ENCODE measurements at regions not wholly inside any gene's neighbourhood (a gene's known extent, or its start where the extent isn't known, plus 50 kb on each side); places are given as distances from the start of the nearest gene placed in this dataset.

DNA sequence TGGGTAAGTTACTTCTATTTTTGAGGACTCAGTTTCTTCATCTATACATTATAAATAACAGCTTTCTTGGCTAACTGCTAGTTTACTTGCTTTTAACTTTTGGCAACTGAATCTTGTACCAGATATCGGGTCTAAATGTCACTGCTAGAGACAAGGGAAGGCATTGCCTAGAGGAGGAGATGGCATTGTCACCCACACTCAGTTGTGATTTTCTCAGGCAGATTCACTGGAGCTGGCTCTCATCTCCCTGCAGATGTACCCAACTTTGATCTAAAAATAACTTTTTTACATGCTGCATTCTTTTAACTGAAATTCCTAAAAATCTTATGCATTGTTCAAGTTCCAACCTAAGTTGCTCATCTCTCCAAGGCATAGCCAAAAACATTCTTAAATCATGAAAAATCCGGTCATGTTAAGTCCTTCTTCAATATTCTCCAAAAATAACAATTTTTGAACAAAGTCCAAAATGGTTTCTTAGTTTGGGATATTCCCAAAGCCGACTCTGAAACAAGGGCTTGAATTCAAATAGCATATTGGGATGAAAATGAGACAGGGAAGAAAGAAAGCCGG is 469.0 kb upstream of the BOD1L1 start:
- DNase-seq (ENCODE audit: low read depth in 1 of 2, low spot score in 2 of 2) (no peak), FAIRE-seq (no peak)
- Histone ChIP-seq H3K4me3 (ENCODE audit: extremely low read depth in 1 of 4, insufficient read depth in 2 of 4, low read depth in 3 of 4, low read length in 4 of 4) (no peak overlapping the region), H3K36me3 (ENCODE audit: control insufficient read depth in 2 of 4, insufficient read depth in 4 of 4, low read length in 3 of 4) (no peaks in the 10 kb centered on the region), H3K79me1 (ENCODE audit: low read depth, low read length) (no peaks in the 10 kb centered on the region), H3K27ac (ENCODE audit: low read depth, low read length) (no peak overlapping the region), H2BK20ac (ENCODE audit: low read length) (no peak overlapping the region), H3K27me3 (replicated peaks in 1 of 4; ENCODE audit: control insufficient read depth in 3 of 4, extremely low read depth in 1 of 4, insufficient read depth in 3 of 4, low read length in 3 of 4) (no peaks in the 10 kb centered on the region), H2BK5ac (ENCODE audit: low read depth, low read length) (no peak overlapping the region), H3K14ac (ENCODE audit: insufficient read length) (no peak overlapping the region), H4K8ac (ENCODE audit: extremely low read depth, insufficient read depth, low read length) (no peak overlapping the region), H3K9me3 (ENCODE audit: insufficient read depth in 2 of 2, low read depth in 1 of 2, low read length in 1 of 2) (no peaks in the 10 kb centered on the region), H4K91ac (replicated peaks; ENCODE audit: insufficient read length, low read length) (no peak overlapping the region), H2BK120ac (replicated peaks; ENCODE audit: low read depth, low read length) (no peak overlapping the region), H2BK15ac (ENCODE audit: low read length) (no peak overlapping the region), H3K4me2 (ENCODE audit: insufficient read depth in 1 of 2, low read depth in 2 of 2, low read length in 2 of 2) (no peak overlapping the region), H3K23ac (ENCODE audit: insufficient read length) (no peak overlapping the region), H4K20me1 (replicated peaks in 1 of 2; ENCODE audit: control insufficient read depth in 1 of 2, insufficient read depth in 2 of 2, low read length in 2 of 2) (no peaks in the 10 kb centered on the region), H3K4me1 (replicated peaks in 1 of 4; ENCODE audit: control insufficient read depth in 3 of 4, insufficient read depth in 4 of 4, low read length in 3 of 4) (no peaks in the 10 kb centered on the region), H2AK5ac (ENCODE audit: low read depth, low read length) (no peak overlapping the region), H2BK12ac (ENCODE audit: low read depth, low read length) (no peak overlapping the region), H3K9ac (replicated peaks in 1 of 4; ENCODE audit: extremely low read depth in 1 of 4, low read depth in 3 of 4, low read length in 3 of 4) (no peak overlapping the region), H3K79me2 (ENCODE audit: control insufficient read depth in 1 of 2, insufficient read depth in 2 of 2, low read length in 2 of 2) (no peaks in the 10 kb centered on the region; a peak in 1 of 4 replicates), H3K56ac (replicated peaks; ENCODE audit: insufficient read length, low read depth, low read length) (no peak overlapping the region), H2AFZ (ENCODE audit: low read length) (no peak overlapping the region), H3K23me2 (ENCODE audit: low read depth, low read length) (no peaks in the 10 kb centered on the region), H3K4ac (replicated peaks; ENCODE audit: insufficient read length, low read depth, low read length) (no peak overlapping the region), H4K5ac (ENCODE audit: insufficient read length, low read depth, low read length) (no peak overlapping the region), H3K18ac (ENCODE audit: extremely low read depth, low read length) (no peak overlapping the region)
- ChIA-PET CTCF (ENCODE audit: partially characterized antibody) (no interaction called here), POLR2A (ENCODE audit: partially characterized antibody) (no interaction called here)
- WGBS, 2 experiments (ENCODE audit: extremely low coverage in 1 of 2, insufficient coverage in 1 of 2, insufficient read length in 1 of 2, insufficient replicate concordance in 2 of 2, low coverage in 1 of 2, low lambda C conversion rate in 2 of 2, missing lambda C conversion rate in 1 of 2): 84% methylated on average over 4 of the region's 4 CpGs; no CpG with 5 or more reads in 1 of the 2 experiments
- TF ChIP-seq, protein P1, sequence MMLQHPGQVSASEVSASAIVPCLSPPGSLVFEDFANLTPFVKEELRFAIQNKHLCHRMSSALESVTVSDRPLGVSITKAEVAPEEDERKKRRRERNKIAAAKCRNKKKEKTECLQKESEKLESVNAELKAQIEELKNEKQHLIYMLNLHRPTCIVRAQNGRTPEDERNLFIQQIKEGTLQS (IDR thresholded peaks at IDR 0.05; ENCODE audit: insufficient read depth, low read depth, low read length): no peak
- TF ChIP-seq HDAC6 (IDR thresholded peaks at IDR 0.05; ENCODE audit: low read depth, low read length) (no peak), CTBP2 (IDR thresholded peaks at IDR 0.05; ENCODE audit: borderline replicate concordance, insufficient read depth, insufficient read length, low read length) (no peak), CBX5 (IDR thresholded peaks at IDR 0.05; ENCODE audit: low read depth, low read length) (no peak), MAFK (IDR thresholded peaks at IDR 0.05; ENCODE audit: low read depth, low read length) (no peak), KDM5A (IDR thresholded peaks at IDR 0.05; ENCODE audit: low read length) (no peak), KDM4A (IDR thresholded peaks at IDR 0.05; ENCODE audit: low read depth, low read length, severe bottlenecking) (no peak), KDM1A (IDR thresholded peaks at IDR 0.05; ENCODE audit: borderline replicate concordance, low read length) (no peak), RFX5 (IDR thresholded peaks at IDR 0.05; ENCODE audit: borderline replicate concordance, low read depth, low read length) (no peak), SIN3A (conservative IDR thresholded peaks at IDR 0.05 in 1 of 2, IDR thresholded peaks at IDR 0.05 in 1 of 2; ENCODE audit: low read depth in 1 of 2, low read length in 2 of 2) (no peak), TEAD4 (IDR thresholded peaks at IDR 0.05; ENCODE audit: low read depth, low read length) (no peak), HDAC2 (IDR thresholded peaks at IDR 0.05; ENCODE audit: borderline replicate concordance in 1 of 2, low read depth in 2 of 2, low read length in 2 of 2) (no peak), BRCA1 (IDR thresholded peaks at IDR 0.05; ENCODE audit: low read depth, low read length) (no peak)

All from H1 (cell line).